WTC11 (cell line): ENCODE measurements at regions not wholly inside any gene's neighbourhood (a gene's known extent, or its start where the extent isn't known, plus 50 kb on each side); places are given as distances from the start of the nearest gene placed in this dataset.

Source experiments
- ATAC-seq: fragments of 200-7000 bp; cut with Tn5 transposase; 2 replicates; pipeline ENCODE4 v1.10.0; 2021; ENCODE audit warnings: mild to moderate bottlenecking, moderate library complexity
- CTCF ChIA-PET: fragments of 300-600 bp; sonication (Branson Sonifier 250); formaldehyde crosslinking; loops from one replicate; lab custom pipeline; 2021; ENCODE audit warnings: antibody characterized with exemption; lab: Charles Lee
- POLR2A ChIA-PET: fragments of 350-600 bp; sonication (Branson Sonifier 250); formaldehyde crosslinking; loops from one replicate; lab custom pipeline; 2021; ENCODE audit warnings: antibody characterized with exemption; lab: Charles Lee
- DNase-seq: peaks from one replicate; pipeline ENCODE4 v3.0.0; 2021; ENCODE audit warnings: low spot score
- H3K27ac Mint-ChIP-seq: 2 replicates; pipeline ENCODE4 v1.8.0; 2021; ENCODE audit warnings: mixed read lengths
- H3K27me3 Mint-ChIP-seq: 2 replicates; pipeline ENCODE4 v1.8.0; 2021; ENCODE audit warnings: low read depth, mild to moderate bottlenecking, moderate library complexity, mixed read lengths
- H3K36me3 Mint-ChIP-seq: 2 replicates; pipeline ENCODE4 v1.8.0; 2021; ENCODE audit warnings: mixed read lengths
- H3K4me1 Mint-ChIP-seq: 2 replicates; pipeline ENCODE4 v1.8.0; 2022; ENCODE audit warnings: mixed read lengths
- H3K4me3 Mint-ChIP-seq: 2 replicates; pipeline ENCODE4 v1.8.0; 2021; ENCODE audit warnings: mild to moderate bottlenecking, moderate library complexity, mixed read lengths
- H3K9me3 Mint-ChIP-seq: 2 replicates; pipeline ENCODE4 v1.8.0; 2021; ENCODE audit warnings: mixed read lengths
- CDX4 ChIP-seq: fragments of 250-450 bp; sonication (Bioruptor Pico); IDR thresholded peaks from 2 replicates; pipeline ENCODE4 v1.9.0; 2021; ENCODE audit warnings: moderate library complexity, mild to moderate bottlenecking, inconsistent platforms, borderline replicate concordance
- CREM ChIP-seq: sonication (generic); formaldehyde crosslinking; IDR thresholded peaks from 2 replicates; pipeline ENCODE4 v1.8.1; 2022; ENCODE audit warnings: mild to moderate bottlenecking, missing genetic modification reagents, moderate library complexity
- CTCF ChIP-seq: fragments of 200-600 bp; IDR thresholded peaks from 2 replicates; pipeline ENCODE4 v1.8.0; 2022; ENCODE audit warnings: antibody characterized with exemption
- ERG ChIP-seq: fragments of 250-450 bp; sonication (Bioruptor Pico); IDR thresholded peaks from 2 replicates; pipeline ENCODE4 v1.8.0; 2021; ENCODE audit warnings: mild to moderate bottlenecking
- GRHL2 ChIP-seq: fragments of 250-450 bp; sonication (Bioruptor Pico); IDR thresholded peaks from 2 replicates; pipeline ENCODE4 v1.8.0; 2022; ENCODE audit warnings: mild to moderate bottlenecking, moderate library complexity; ENCODE audit not compliant: insufficient replicate concordance, severe bottlenecking
- JUN ChIP-seq: sonication (generic); formaldehyde crosslinking; IDR thresholded peaks from 2 replicates; pipeline ENCODE4 v1.8.0; 2023; ENCODE audit warnings: mild to moderate bottlenecking, missing genetic modification reagents
- NFYB ChIP-seq: sonication (generic); formaldehyde crosslinking; conservative IDR thresholded peaks from 2 replicates; pipeline ENCODE4 v1.8.0; 2022; ENCODE audit warnings: low read depth, missing genetic modification reagents
- NR2C2 ChIP-seq: sonication (generic); formaldehyde crosslinking; IDR thresholded peaks from 2 replicates; pipeline ENCODE4 v1.8.0; 2022; ENCODE audit warnings: mild to moderate bottlenecking, missing genetic modification reagents
- OVOL2 ChIP-seq: fragments of 250-450 bp; sonication (Bioruptor Pico); IDR thresholded peaks from 2 replicates; pipeline ENCODE4 v1.9.0; 2021; ENCODE audit warnings: mild to moderate bottlenecking, borderline replicate concordance
- PREB ChIP-seq: sonication (generic); formaldehyde crosslinking; IDR thresholded peaks from 2 replicates; pipeline ENCODE4 v1.8.1; 2022; ENCODE audit warnings: mild to moderate bottlenecking, missing genetic modification reagents, moderate library complexity, borderline replicate concordance
- SMAD3 ChIP-seq: sonication (generic); formaldehyde crosslinking; IDR thresholded peaks from 2 replicates; pipeline ENCODE4 v1.8.0; 2022; ENCODE audit warnings: missing genetic modification reagents, mild to moderate bottlenecking, borderline replicate concordance
- TP53 ChIP-seq: sonication (generic); formaldehyde crosslinking; IDR thresholded peaks from 2 replicates; pipeline ENCODE4 v1.8.1; 2023; ENCODE audit warnings: mild to moderate bottlenecking, missing genetic modification reagents
- USF1 ChIP-seq: sonication (generic); formaldehyde crosslinking; IDR thresholded peaks from 2 replicates; pipeline ENCODE4 v1.8.0; 2022; ENCODE audit warnings: mild to moderate bottlenecking, missing genetic modification reagents
- ZNF121 ChIP-seq: sonication (generic); formaldehyde crosslinking; IDR thresholded peaks from 2 replicates; pipeline ENCODE4 v1.8.0; 2023; ENCODE audit warnings: missing genetic modification reagents
- ZNF317 ChIP-seq: sonication (generic); formaldehyde crosslinking; IDR thresholded peaks from 2 replicates; pipeline ENCODE4 v1.8.1; 2023; ENCODE audit warnings: low read depth, mild to moderate bottlenecking, moderate library complexity, missing genetic modification reagents, borderline replicate concordance
- TF ChIP-seq, protein P1 (sequence below): sonication (generic); formaldehyde crosslinking; IDR thresholded peaks from 2 replicates; pipeline ENCODE4 v1.8.1; 2023; ENCODE audit warnings: mild to moderate bottlenecking, missing genetic modification reagents
- TF ChIP-seq, protein P2 (sequence below): sonication (generic); formaldehyde crosslinking; IDR thresholded peaks from 2 replicates; pipeline ENCODE4 v1.8.0; 2023; ENCODE audit warnings: missing genetic modification reagents, mild to moderate bottlenecking, borderline replicate concordance
- TF ChIP-seq, protein P3 (sequence below): sonication (generic); formaldehyde crosslinking; IDR thresholded peaks from 2 replicates; pipeline ENCODE4 v1.8.1; 2023; ENCODE audit warnings: mild to moderate bottlenecking, missing genetic modification reagents

DNA sequence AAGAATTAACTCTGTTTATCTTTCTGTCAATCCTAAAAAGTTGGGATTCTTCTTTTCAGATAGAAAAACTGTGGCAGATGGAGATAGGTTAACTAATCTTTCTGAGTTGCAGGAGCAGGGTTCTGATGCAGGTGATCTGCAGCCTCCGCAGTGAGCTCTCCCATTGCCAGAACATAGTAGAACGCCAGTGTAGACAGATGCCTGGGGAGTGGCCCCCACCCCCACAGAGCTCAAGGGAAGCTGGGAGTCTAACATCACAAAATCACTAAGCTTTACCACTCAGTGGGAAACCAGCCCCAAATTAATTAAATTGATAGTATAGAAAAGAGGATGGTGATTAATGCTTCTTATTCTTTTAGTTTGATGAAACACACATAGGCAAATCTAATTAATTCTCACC, 295.0 kb upstream of the ATP10A start:
- ATAC-seq (no peak), DNase-seq (no peak)
- Mint-ChIP-seq H3K36me3 (peaks cover 16% of the 10 kb centered on the region), H3K9me3 (peaks cover 23% of the 10 kb centered on the region), H3K4me1 (no peaks in the 10 kb centered on the region), H3K4me3 (no peak overlapping the region), H3K27me3 (no peaks in the 10 kb centered on the region), H3K27ac (no peak overlapping the region)
- POLR2A ChIA-PET = no interaction called here
- CTCF ChIA-PET = interaction anchor here (0.6 kb wide), 1 partner anchor 224 kb away, joined by 4 read pairs; no protein-coding TSS in a partner anchor
- TF ChIP-seq, protein P1, sequence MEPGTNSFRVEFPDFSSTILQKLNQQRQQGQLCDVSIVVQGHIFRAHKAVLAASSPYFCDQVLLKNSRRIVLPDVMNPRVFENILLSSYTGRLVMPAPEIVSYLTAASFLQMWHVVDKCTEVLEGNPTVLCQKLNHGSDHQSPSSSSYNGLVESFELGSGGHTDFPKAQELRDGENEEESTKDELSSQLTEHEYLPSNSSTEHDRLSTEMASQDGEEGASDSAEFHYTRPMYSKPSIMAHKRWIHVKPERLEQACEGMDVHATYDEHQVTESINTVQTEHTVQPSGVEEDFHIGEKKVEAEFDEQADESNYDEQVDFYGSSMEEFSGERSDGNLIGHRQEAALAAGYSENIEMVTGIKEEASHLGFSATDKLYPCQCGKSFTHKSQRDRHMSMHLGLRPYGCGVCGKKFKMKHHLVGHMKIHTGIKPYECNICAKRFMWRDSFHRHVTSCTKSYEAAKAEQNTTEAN (CRISPR knock-in tag) = no peak
- TF ChIP-seq NFYB (no peak), USF1 (CRISPR knock-in tag) (no peak), JUN (no peak), SMAD3 (CRISPR knock-in tag) (no peak), ZNF121 (CRISPR knock-in tag) (no peak), PREB (CRISPR knock-in tag) (no peak), CTCF (no peak), NR2C2 (CRISPR knock-in tag) (no peak), GRHL2 (CRISPR knock-in tag) (no peak), OVOL2 (CRISPR knock-in tag) (no peak), CREM (CRISPR knock-in tag) (no peak), CDX4 (CRISPR knock-in tag) (no peak), TP53 (no peak), ERG (CRISPR knock-in tag) (no peak), ZNF317 (CRISPR knock-in tag) (no peak)
- TF ChIP-seq, protein P2, sequence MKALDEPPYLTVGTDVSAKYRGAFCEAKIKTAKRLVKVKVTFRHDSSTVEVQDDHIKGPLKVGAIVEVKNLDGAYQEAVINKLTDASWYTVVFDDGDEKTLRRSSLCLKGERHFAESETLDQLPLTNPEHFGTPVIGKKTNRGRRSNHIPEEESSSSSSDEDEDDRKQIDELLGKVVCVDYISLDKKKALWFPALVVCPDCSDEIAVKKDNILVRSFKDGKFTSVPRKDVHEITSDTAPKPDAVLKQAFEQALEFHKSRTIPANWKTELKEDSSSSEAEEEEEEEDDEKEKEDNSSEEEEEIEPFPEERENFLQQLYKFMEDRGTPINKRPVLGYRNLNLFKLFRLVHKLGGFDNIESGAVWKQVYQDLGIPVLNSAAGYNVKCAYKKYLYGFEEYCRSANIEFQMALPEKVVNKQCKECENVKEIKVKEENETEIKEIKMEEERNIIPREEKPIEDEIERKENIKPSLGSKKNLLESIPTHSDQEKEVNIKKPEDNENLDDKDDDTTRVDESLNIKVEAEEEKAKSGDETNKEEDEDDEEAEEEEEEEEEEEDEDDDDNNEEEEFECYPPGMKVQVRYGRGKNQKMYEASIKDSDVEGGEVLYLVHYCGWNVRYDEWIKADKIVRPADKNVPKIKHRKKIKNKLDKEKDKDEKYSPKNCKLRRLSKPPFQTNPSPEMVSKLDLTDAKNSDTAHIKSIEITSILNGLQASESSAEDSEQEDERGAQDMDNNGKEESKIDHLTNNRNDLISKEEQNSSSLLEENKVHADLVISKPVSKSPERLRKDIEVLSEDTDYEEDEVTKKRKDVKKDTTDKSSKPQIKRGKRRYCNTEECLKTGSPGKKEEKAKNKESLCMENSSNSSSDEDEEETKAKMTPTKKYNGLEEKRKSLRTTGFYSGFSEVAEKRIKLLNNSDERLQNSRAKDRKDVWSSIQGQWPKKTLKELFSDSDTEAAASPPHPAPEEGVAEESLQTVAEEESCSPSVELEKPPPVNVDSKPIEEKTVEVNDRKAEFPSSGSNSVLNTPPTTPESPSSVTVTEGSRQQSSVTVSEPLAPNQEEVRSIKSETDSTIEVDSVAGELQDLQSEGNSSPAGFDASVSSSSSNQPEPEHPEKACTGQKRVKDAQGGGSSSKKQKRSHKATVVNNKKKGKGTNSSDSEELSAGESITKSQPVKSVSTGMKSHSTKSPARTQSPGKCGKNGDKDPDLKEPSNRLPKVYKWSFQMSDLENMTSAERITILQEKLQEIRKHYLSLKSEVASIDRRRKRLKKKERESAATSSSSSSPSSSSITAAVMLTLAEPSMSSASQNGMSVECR (CRISPR knock-in tag) = no peak
- TF ChIP-seq, protein P3, sequence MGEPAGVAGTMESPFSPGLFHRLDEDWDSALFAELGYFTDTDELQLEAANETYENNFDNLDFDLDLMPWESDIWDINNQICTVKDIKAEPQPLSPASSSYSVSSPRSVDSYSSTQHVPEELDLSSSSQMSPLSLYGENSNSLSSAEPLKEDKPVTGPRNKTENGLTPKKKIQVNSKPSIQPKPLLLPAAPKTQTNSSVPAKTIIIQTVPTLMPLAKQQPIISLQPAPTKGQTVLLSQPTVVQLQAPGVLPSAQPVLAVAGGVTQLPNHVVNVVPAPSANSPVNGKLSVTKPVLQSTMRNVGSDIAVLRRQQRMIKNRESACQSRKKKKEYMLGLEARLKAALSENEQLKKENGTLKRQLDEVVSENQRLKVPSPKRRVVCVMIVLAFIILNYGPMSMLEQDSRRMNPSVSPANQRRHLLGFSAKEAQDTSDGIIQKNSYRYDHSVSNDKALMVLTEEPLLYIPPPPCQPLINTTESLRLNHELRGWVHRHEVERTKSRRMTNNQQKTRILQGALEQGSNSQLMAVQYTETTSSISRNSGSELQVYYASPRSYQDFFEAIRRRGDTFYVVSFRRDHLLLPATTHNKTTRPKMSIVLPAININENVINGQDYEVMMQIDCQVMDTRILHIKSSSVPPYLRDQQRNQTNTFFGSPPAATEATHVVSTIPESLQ = no peak
